PC-3 (cell line): ENCODE measurements at regions not wholly inside any gene's neighbourhood (a gene's known extent, or its start where the extent isn't known, plus 50 kb on each side); places are given as distances from the start of the nearest gene placed in this dataset.

Experiments used
- ATAC-seq: fragments of 200-7000 bp; cut with Tn5 transposase; 2 replicates; pipeline ENCODE4 v1.9.1; 2020; ENCODE audit warnings: mild to moderate bottlenecking, moderate library complexity
- BruUV-seq: library from RNA; stranded (reverse); fragments of 400-500 nt; replicated peaks from 2 replicates; lab custom pipeline; 2021; lab: Mats Ljungman, UMichigan
- CTCF ChIA-PET: fragments of 300-600 bp; sonication (Branson Sonifier 250); formaldehyde crosslinking; loops from one replicate; lab custom pipeline; 2022; ENCODE audit warnings: antibody characterized with exemption; lab: Charles Lee
- POLR2A ChIA-PET: fragments of 300-600 bp; sonication (Branson Sonifier 250); formaldehyde crosslinking; loops from one replicate; lab custom pipeline; 2022; ENCODE audit warnings: antibody characterized with exemption; ENCODE audit not compliant: unreplicated experiment; lab: Charles Lee
- DNase-seq: peaks from one replicate; pipeline ENCODE4 v3.0.0-alpha.2; 2015
- H2AFZ ChIP-seq: fragments of 300-600 bp; sonication (generic); 2 replicates; pipeline ENCODE4 v1.6.0; 2016; ENCODE audit warnings: antibody characterized with exemption, low read length
- H3F3A ChIP-seq: fragments of 300-600 bp; sonication (generic); one replicate; pipeline ENCODE4 v1.6.0; 2017; ENCODE audit warnings: antibody characterized with exemption, low read length, control low read depth, mild to moderate bottlenecking; ENCODE audit not compliant: unreplicated experiment
- H3K27ac ChIP-seq: fragments of 300-600 bp; sonication (generic); 2 replicates; pipeline ENCODE4 v1.5.1; 2016; ENCODE audit warnings: mild to moderate bottlenecking, low read length
- H3K27me3 ChIP-seq: fragments of 300-600 bp; sonication (generic); 2 replicates; pipeline ENCODE4 v1.6.1; 2016; ENCODE audit warnings: low read length, mixed read lengths
- H3K36me3 ChIP-seq: fragments of 300-600 bp; sonication (generic); 2 replicates; pipeline ENCODE4 v1.6.1; 2016; ENCODE audit warnings: low read depth, mixed run types, low read length, mixed read lengths
- H3K4me1 ChIP-seq: fragments of 300-600 bp; sonication (generic); 2 replicates; pipeline ENCODE4 v1.5.1; 2016; ENCODE audit warnings: low read length; ENCODE audit not compliant: insufficient read depth
- H3K4me2 ChIP-seq: fragments of 300-600 bp; sonication (generic); 2 replicates; pipeline ENCODE4 v1.6.0; 2016; ENCODE audit warnings: low read length
- H3K4me3 ChIP-seq: fragments of 300-600 bp; sonication (generic); 2 replicates; pipeline ENCODE4 v1.5.1; 2016; ENCODE audit warnings: mild to moderate bottlenecking, low read length, mixed read lengths
- H3K79me2 ChIP-seq: fragments of 300-600 bp; sonication (generic); 2 replicates; pipeline ENCODE4 v1.6.1; 2017; ENCODE audit warnings: low read length, mixed read lengths
- H3K9ac ChIP-seq: fragments of 300-600 bp; sonication (generic); 2 replicates; pipeline ENCODE4 v1.6.0; 2016; ENCODE audit warnings: mild to moderate bottlenecking, low read length
- H3K9me2 ChIP-seq: fragments of 300-600 bp; sonication (generic); replicated peaks from 2 replicates; pipeline ENCODE4 v1.6.1; 2016; ENCODE audit warnings: mixed run types, low read length, mixed read lengths
- H3K9me3 ChIP-seq: fragments of 300-600 bp; sonication (generic); 2 replicates; pipeline ENCODE4 v1.6.1; 2016; ENCODE audit warnings: low read length, mixed read lengths
- H4K20me1 ChIP-seq: fragments of 300-600 bp; sonication (generic); 2 replicates; pipeline ENCODE4 v1.6.1; 2016; ENCODE audit warnings: low read length, mixed read lengths
- EZH2 ChIP-seq: fragments of 300-600 bp; sonication (generic); IDR thresholded peaks from one replicate; pipeline ENCODE4 v1.6.1; 2017; ENCODE audit warnings: antibody characterized with exemption, mild to moderate bottlenecking, low read length; ENCODE audit not compliant: unreplicated experiment
- EZH2phosphoT487 ChIP-seq: fragments of 300-600 bp; sonication (generic); IDR thresholded peaks from 2 replicates; pipeline ENCODE4 v1.6.1; 2018; ENCODE audit warnings: mild to moderate bottlenecking, antibody characterized with exemption, low read length, borderline replicate concordance
- intact Hi-C: fragments of 100-400 bp; cut with micrococcal nuclease; formaldehyde crosslinking; loops from 2 replicates; pipeline ENCODE4 v1.9.0; 2023
- TF ChIP-seq, protein P1 (sequence below): fragments of 300-600 bp; sonication (generic); conservative IDR thresholded peaks from 2 replicates; pipeline ENCODE4 v1.5.1; 2017; ENCODE audit warnings: antibody characterized with exemption, low read depth, mild to moderate bottlenecking, low read length

DNA sequence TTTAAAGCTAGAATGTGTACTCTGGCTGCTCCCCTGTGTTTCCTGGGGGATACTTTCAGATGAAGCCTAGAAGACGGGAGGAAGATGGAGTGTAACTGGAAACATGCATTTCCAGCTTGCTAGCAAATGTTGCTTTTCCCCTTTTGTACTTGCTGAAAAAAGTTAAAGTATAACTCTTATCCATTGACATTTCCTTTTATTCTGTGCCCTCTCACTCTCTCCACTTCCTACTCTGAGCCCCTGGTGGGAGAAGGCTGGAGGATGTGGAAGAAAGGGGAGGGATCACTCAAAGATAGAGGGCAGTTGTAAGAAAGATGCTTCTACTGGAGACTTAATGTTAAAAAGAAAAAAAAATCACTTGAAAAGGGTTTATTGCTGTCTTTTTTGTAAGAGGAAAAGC lies 396.5 kb downstream of the DTHD1 start:
- Histone ChIP-seq H3K79me2 (no peaks in the 10 kb centered on the region), H3K4me2 (no peak overlapping the region), H3K9ac (no peak overlapping the region), H3K27me3 (no peaks in the 10 kb centered on the region), H4K20me1 (no peaks in the 10 kb centered on the region), H3K9me2 (no peaks in the 10 kb centered on the region), H3K4me1 (no peaks in the 10 kb centered on the region), H2AFZ (no peak overlapping the region), H3K27ac (no peak overlapping the region), H3K9me3 (no peaks in the 10 kb centered on the region), H3K36me3 (no peaks in the 10 kb centered on the region), H3K4me3 (no peak overlapping the region), H3F3A (no peaks in the 10 kb centered on the region)
- ATAC-seq (no peak), DNase-seq (no peak)
- TF ChIP-seq EZH2: no peak
- TF ChIP-seq EZH2phosphoT487: no peak
- TF ChIP-seq, protein P1, sequence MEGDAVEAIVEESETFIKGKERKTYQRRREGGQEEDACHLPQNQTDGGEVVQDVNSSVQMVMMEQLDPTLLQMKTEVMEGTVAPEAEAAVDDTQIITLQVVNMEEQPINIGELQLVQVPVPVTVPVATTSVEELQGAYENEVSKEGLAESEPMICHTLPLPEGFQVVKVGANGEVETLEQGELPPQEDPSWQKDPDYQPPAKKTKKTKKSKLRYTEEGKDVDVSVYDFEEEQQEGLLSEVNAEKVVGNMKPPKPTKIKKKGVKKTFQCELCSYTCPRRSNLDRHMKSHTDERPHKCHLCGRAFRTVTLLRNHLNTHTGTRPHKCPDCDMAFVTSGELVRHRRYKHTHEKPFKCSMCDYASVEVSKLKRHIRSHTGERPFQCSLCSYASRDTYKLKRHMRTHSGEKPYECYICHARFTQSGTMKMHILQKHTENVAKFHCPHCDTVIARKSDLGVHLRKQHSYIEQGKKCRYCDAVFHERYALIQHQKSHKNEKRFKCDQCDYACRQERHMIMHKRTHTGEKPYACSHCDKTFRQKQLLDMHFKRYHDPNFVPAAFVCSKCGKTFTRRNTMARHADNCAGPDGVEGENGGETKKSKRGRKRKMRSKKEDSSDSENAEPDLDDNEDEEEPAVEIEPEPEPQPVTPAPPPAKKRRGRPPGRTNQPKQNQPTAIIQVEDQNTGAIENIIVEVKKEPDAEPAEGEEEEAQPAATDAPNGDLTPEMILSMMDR: no peak
- no TSS peak for BruUV-seq
- ChIA-PET CTCF (no interaction called here), POLR2A (no interaction called here)
- intact Hi-C loops: no loop called here

DNA sequence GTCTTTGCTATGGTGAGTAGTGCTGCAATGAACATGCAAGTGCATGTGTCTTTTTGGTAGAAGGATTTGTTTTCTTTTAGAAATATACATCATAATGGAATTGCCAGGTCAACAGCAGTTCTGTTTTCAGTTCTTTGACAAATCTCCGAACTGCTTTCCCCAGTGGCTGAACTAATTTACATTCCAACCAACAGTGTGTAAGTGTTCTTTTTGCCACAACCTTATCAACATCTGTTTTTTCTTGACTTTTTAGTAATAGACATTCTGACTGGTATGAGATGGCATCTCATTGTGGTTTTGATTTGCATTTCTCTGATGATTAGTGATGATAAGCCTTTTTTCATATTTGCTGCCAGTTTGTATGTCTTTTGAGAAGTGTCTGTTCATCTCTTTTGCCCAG lies 406.3 kb downstream of the DTHD1 start:
- Histone ChIP-seq H3K9ac (no peak overlapping the region), H3F3A (no peaks in the 10 kb centered on the region), H4K20me1 (no peaks in the 10 kb centered on the region), H3K4me3 (no peak overlapping the region), H2AFZ (no peak overlapping the region), H3K27ac (no peak overlapping the region), H3K9me2 (no peaks in the 10 kb centered on the region), H3K4me2 (no peak overlapping the region), H3K4me1 (no peaks in the 10 kb centered on the region), H3K27me3 (no peaks in the 10 kb centered on the region), H3K36me3 (no peaks in the 10 kb centered on the region), H3K9me3 (no peaks in the 10 kb centered on the region), H3K79me2 (no peaks in the 10 kb centered on the region)
- ChIA-PET POLR2A (no interaction called here), CTCF (no interaction called here)
- no peak for TF ChIP-seq EZH2phosphoT487
- no peak for TF ChIP-seq EZH2
- TF ChIP-seq, protein P1: no peak
- intact Hi-C loops: no loop called here
- DNase-seq (no peak), ATAC-seq (no peak)
- BruUV-seq: no TSS peak

DNA sequence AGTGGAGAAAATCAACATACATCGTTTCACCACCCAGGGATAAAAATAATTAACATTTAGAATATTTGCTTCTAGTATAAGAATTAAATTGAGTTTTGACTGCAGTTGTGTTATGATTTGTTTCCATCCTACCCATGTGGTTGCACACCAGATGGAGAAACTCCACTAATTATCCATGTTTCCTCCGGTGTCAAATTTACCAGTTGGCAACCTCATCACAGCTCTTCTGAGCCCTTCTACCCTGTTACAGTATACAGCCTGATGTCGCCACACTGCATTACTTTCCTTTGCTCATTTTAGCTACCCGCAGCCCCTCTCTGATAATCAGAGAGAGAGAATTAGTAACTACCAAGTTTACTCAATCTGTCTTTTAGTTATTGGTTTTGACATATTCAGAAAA lies 411.2 kb downstream of the DTHD1 start:
- POLR2A ChIA-PET: no interaction called here
- no peak overlapping the region for H3K9ac ChIP-seq
- intact Hi-C loops: no loop called here
- no peak for TF ChIP-seq EZH2phosphoT487
- TF ChIP-seq, protein P1: no peak
- no peaks in the 10 kb centered on the region for H3K9me2 ChIP-seq
- H3K27me3 ChIP-seq: no peaks in the 10 kb centered on the region
- H3F3A ChIP-seq: no peaks in the 10 kb centered on the region
- no peaks in the 10 kb centered on the region for H3K9me3 ChIP-seq
- DNase-seq: no peak
- CTCF ChIA-PET: no interaction called here
- H3K27ac ChIP-seq: no peak overlapping the region
- no peak overlapping the region for H3K4me2 ChIP-seq
- no peaks in the 10 kb centered on the region for H3K79me2 ChIP-seq
- no TSS peak for BruUV-seq
- no peak overlapping the region for H2AFZ ChIP-seq
- H3K36me3 ChIP-seq: no peaks in the 10 kb centered on the region
- no peaks in the 10 kb centered on the region for H3K4me1 ChIP-seq
- ATAC-seq: no peak
- no peak overlapping the region for H3K4me3 ChIP-seq
- H4K20me1 ChIP-seq: no peaks in the 10 kb centered on the region
